Spleen (tissue), 7 donors: ENCODE measurements at regions not wholly inside any gene's neighbourhood (a gene's known extent, or its start where the extent isn't known, plus 50 kb on each side); places are given as distances from the start of the nearest gene placed in this dataset.

ENCODE experiments used
- POLR2A ChIP-seq, 3 donors: fragments of 450-650 bp; IDR thresholded peaks; one replicate each; pipeline ENCODE4 v1.5.1; 2017; ENCODE audit warnings: antibody characterized with exemption in 3 of 3, mild to moderate bottlenecking in 1 of 3
- TF ChIP-seq, protein P1 (sequence below), 11 experiments: fragments of 200-600 bp in 7 of 11; fragments of 450-650 bp in 4 of 11; sonication (generic) in 4 of 11; IDR thresholded peaks in 8 of 11; conservative IDR thresholded peaks in 3 of 11; 1 replicate in 7 of 11; 2 replicates in 4 of 11; pipeline versions ENCODE4 v1.4.0 to v1.8.0; 2016 to 2021; ENCODE audit warnings: antibody characterized with exemption in 11 of 11, inconsistent platforms in 4 of 11, mild to moderate bottlenecking in 1 of 11
- donor health status: DM: no; HTN: no; CAD: no; lungs with moderate emphysema.
- donor health status: DM: no; HTN: no; CAD: no.
- donor health status: DM: no; HTN: no; CAD: no.

DNA sequence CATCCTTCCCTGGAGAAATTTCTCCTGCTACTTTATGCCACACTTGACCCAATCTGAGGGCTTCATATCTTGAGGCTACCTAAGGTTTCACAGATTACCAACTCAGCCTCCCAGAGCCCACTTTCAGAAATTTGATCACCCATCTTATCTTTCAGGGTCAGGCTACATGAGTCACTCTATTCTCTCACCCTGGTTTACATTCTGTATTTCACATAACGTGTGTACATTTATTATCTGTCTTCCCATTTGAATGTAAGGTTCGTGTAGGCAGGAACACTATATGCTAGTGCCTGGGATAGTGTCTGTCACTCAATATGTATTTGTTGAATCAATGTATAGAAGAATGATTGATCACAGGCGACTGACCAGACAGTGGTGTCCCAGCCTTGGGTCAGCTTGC is 124.8 kb downstream of the UBE2U start:
- no peak for TF ChIP-seq POLR2A (IDR thresholded peaks at IDR 0.05)
- TF ChIP-seq, protein P1, sequence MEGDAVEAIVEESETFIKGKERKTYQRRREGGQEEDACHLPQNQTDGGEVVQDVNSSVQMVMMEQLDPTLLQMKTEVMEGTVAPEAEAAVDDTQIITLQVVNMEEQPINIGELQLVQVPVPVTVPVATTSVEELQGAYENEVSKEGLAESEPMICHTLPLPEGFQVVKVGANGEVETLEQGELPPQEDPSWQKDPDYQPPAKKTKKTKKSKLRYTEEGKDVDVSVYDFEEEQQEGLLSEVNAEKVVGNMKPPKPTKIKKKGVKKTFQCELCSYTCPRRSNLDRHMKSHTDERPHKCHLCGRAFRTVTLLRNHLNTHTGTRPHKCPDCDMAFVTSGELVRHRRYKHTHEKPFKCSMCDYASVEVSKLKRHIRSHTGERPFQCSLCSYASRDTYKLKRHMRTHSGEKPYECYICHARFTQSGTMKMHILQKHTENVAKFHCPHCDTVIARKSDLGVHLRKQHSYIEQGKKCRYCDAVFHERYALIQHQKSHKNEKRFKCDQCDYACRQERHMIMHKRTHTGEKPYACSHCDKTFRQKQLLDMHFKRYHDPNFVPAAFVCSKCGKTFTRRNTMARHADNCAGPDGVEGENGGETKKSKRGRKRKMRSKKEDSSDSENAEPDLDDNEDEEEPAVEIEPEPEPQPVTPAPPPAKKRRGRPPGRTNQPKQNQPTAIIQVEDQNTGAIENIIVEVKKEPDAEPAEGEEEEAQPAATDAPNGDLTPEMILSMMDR (IDR thresholded peaks at IDR 0.05 in 8 of 11, conservative IDR thresholded peaks at IDR 0.05 in 3 of 11) = no peak
